Mammary epithelial cell (primary cell): ENCODE measurements at regions not wholly inside any gene's neighbourhood (a gene's known extent, or its start where the extent isn't known, plus 50 kb on each side); places are given as distances from the start of the nearest gene placed in this dataset.

Source experiments
- CTCF ChIP-seq, 2 donors: IDR thresholded peaks in 1 of 2; conservative IDR thresholded peaks in 1 of 2; 2 replicates each; pipeline ENCODE4 v1.5.1; 2011 to 2012; ENCODE audit warnings: inconsistent platforms in 2 of 2, low read length in 2 of 2, mild to moderate bottlenecking in 2 of 2, control low read depth in 1 of 2, low read depth in 1 of 2; ENCODE audit not compliant: insufficient read depth in 1 of 2; ENCODE audit errors: extremely low read depth in 1 of 2
- EZH2 ChIP-seq: IDR thresholded peaks from 2 replicates; pipeline ENCODE4 v1.6.1; 2012; ENCODE audit warnings: low read length, inconsistent platforms, borderline replicate concordance

GRCh38 chr14:39568809-39569538 lies 136.7 kb upstream of the FBXO33 start:
- TF ChIP-seq CTCF (conservative IDR thresholded peaks at IDR 0.05 in 1 of 2, IDR thresholded peaks at IDR 0.05 in 1 of 2; ENCODE audit: extremely low read depth in 1 of 2, insufficient read depth in 1 of 2, low read depth in 1 of 2, low read length in 2 of 2) = no peak
- no peak for TF ChIP-seq EZH2
